T follicular helper cell (primary cell): ENCODE measurements at regions not wholly inside any gene's neighbourhood (a gene's known extent, or its start where the extent isn't known, plus 50 kb on each side); places are given as distances from the start of the nearest gene placed in this dataset.
"Not testable (repeated sequence)": the region's sequence is repeated elsewhere in the genome, so short reads cannot be mapped to it uniquely, and the experiment has no call there.

ENCODE experiments used
- DNase-seq: peaks from one replicate; pipeline ENCODE4 v3.0.0-alpha.2; 2020; ENCODE audit warnings: low read depth

DNA sequence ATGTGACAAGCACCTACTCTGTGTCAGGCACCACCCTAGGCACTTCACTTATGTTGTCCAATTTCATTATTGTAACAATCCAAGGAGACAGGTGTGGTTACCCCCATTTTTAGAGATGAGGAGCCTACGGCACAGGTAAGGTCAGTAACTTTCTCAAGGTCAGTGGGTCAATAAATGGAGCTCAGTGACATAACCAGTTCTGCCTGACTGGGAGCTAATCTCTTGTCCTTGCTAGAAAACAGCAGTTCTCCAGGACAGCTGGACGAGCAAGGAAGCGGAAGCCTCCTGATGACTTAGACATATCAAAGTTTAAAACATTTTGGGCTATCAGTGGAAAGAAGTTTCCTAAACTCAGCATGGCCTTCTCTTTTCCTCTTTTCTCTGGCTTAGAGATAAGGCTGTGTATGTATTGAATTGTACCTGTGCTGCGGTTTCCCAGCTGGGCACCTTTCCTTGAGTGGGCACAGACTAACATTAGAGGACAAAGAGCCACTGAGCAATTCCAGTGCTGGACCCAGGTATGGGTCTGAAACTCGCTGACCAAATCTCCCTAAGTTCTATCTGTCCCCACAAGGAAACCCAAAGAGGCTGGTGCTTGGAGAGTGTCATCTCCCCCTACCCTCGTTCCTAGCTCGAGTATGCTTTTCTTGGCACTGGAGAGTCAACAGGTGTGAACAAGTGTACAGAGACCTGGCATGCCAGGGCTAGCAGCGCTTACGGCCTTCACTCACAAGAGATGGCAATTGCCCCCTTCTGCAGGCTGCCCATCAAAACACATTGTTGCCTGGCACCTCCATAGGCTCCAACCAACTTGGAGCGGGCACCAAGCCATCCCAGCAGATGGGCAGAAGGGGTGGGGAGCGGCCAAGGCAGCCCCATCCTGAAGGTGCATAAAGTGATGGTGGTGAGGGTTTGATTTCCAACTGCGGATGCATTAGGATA lies 456.1 kb upstream of the PROX1 start:
- DNase-seq: no peak

DNA sequence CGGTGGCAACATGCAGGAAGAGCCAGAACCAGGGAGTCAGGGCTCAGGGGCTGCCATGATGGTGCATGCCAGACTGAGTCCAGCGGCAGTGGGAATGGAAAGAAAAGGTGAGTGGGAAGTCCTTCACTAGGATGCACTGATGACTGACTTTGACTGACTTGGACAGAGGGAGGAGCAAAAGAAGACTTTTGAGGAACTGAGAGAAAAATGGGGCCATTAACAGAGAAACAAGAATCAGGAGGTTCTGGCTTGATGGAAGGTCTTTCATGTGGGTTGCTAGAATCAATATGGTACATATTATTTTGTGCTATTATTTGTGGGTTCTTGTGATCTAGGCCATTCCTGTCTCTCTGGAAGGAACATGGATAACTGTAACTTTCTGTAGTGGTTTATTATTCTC lies 454.6 kb upstream of the PROX1 start:
- no peak for DNase-seq

DNA sequence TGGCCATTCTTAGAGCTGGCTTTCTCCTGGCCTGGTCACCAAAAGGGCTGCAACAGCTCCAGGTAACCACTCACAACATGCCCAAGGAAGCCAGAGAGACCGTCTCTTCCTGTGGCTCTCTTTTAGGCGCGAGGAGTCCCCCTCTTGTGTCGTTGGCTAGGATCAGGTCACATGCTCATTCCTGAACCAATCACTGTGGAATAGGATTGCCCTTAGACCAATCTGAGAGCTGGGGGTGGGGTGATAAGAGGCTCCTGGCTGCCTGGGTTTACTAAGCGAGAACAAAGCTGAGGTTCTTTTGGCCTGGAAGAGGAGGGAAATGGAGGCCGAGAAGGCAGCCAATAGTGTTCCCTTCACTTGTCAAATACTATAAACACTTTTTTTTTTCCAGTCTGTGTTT lies 452.1 kb upstream of the PROX1 start:
- DNase-seq: no peak

DNA sequence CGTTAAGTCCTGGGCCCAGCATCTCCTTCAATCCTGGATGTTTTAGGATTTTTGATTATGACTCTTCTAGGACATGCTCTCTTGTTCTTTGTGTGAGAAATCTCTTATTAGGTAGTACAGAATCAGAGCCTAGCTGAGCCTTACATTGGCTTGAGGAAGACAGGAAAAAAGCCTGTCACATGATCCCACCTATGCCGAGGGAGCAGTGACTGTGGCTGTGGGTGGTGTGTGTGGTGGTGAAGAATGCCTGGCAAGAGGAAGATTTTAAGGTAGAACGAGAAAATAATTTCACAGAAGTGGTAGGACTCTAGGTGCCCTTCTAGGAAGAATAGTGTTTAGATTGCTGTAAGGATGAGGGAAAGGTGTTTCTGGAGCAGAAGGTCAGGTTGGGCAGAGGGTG lies 449.5 kb upstream of the PROX1 start:
- DNase-seq: no peak

DNA sequence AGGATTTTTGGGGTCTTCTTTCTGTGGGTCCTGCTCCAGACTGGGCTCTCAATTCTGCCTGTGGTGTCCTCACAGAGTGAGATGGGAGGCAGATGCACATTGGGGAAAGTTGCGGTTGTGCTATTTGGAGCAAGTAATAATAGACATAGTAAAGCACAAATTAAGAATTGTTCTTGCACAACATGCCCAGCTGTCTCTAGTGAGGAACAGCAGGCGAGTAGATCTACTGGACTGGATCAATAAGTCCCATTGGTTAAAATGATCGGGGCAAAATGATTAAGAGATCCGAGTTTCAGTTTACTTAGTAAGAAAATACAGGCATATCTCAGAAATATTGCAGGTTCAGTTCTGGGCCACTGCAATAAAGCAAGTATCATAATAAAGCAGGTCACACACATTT lies 448.3 kb upstream of the PROX1 start:
- no peak for DNase-seq

DNA sequence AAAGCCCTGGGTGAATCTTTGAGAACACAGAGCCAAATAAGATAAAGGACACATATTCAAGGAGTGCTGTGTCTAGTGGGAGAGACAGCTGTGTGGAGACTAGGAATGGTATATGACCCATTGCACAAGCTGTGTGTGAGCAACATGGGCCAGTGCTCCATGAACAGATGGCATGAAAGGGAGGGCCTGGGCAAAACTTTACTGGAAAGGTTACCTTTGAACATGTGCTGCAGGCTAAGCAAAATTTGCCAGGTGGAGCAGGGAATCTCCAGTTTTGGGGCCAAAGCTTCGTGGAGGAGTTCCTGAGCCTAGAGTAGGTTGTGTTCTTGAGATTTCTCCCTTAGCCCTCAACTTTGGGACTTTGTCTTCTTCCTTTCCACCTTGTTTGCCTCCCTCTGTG lies 446.1 kb upstream of the PROX1 start:
- DNase-seq: no peak

DNA sequence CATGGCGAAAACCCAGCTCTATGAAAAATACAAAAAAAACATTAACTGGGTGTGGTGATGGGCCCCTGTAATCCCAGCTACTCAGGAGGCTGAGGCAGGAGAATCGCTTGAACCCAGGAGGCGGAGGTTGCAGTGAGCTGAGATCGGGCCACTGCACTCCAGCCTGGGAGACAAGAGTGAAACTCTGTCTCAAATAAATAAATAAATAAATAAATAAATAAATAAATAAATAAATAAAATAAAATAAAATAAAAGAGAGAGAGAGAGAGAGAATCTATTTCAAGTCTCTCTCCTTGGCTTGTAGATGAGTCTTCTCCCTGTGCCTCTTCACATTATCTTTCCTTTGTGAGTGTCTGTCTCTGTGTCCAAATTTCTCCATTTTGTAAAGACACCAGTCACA lies 442.6 kb upstream of the PROX1 start:
- DNase-seq: not testable (repeated sequence)

DNA sequence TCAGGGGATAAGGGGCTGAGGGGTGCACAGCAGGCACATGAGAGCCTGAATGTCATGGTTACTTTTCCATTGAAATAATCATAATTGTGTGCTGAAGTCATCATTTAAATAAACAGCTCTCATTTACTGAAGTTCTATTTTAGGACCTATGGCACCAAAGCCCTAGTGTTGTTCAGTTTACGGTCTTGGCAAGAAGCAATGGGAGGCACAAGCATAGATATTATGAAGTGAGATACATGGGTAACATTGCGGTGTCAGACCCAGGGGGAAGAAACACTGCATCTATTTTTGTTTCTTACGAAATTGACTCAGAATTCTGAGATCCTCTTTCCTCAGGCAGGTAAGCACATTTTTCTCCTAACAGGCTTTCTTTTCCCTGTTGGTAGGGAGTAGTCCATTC lies 437.8 kb upstream of the PROX1 start:
- no peak for DNase-seq

DNA sequence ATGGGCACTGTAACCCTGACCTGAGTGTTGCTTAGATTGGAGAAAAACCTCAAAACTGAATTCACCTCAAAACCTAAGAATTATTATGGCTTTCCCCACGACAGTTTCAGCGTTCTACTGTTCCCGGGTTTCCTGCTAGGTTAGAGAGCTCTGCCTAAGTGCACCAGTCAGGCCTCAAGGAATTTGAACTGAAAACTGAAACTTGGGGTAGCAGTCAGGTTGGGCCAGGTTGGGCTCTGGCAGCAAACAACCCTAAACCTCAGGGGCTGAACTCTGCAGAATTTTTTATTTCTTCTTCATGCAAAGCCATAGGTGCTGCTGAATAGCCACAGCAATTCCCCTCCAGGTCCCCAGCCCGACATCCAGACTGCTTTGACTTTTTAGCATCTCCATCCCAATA lies 437.0 kb upstream of the PROX1 start:
- no peak for DNase-seq

DNA sequence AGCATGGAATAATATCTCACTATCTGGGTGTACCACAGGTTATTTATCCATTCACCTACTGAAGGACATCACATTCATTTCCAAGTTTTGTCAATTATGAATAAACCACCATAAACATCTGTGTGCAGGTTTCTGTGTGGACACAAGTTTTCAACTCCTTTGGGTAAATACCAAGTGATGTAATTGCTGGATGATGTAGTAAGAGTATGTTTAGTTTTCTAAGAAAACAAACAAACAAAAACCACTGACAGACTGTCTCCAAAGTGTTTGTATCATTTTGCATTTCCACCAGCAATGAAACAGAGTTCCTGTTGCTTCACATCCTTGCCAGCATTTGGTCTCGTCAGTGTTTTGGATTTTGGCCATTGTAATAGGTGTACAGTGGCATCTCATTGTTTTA lies 435.7 kb upstream of the PROX1 start:
- no peak for DNase-seq

DNA sequence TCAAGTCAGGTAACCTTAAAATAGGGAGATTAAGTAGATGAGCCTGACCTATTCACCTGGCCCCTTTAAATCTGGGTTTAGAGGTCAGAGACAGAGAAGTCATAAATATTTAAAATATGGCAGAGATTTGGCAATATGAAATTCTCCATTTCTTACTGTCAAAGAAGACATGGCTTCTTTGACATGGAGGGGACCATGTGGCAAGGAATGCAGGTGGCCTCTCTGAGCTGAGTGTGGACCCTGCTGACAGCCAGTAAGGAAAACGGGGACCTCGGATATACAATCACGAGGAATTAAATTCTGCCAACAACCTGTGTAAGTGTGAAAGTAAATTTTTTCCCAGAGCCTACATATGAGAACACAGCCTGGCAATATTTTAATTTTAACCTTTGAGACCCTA lies 427.5 kb upstream of the PROX1 start:
- no peak for DNase-seq

DNA sequence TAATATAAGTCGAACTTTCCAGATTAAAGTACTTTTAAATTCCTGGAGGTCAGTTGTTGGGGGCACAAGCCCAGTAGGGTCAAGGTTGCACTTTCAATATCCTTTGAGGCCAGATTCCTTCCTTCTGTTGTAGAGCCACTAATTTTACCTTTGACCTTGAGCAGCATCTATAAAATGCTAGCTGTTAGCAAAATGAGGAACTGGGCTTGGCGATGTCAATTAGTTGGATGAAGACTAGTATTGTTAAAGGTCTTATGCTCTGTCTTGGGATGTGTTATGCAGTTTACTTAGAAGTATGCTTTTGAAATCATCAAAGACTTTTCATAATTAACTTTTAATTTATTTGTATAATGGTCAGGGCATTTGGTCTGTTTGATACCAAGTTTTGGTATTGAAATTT lies 425.9 kb upstream of the PROX1 start:
- DNase-seq: no peak

DNA sequence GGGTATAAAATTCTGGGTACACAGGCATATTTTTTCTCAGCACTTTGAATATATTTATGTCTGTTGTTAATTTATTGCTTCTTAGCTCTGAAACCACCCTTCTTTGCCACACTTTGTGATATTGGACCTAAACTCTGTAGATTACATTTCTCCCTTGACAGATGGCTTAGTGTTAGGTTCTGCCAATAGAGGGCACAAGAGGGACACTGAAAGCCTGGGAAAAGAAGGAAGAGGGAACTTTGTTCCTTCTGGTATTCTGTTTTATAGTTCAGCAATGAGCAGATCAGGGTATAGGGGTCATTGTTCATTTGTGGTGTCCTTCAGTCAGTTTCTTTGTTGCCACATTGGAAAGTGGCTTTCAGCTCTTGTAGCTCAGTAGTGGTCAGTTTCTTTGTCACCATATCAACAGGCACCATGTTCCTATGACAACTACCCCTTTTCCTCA lies 423.5 kb upstream of the PROX1 start:
- DNase-seq: no peak

DNA sequence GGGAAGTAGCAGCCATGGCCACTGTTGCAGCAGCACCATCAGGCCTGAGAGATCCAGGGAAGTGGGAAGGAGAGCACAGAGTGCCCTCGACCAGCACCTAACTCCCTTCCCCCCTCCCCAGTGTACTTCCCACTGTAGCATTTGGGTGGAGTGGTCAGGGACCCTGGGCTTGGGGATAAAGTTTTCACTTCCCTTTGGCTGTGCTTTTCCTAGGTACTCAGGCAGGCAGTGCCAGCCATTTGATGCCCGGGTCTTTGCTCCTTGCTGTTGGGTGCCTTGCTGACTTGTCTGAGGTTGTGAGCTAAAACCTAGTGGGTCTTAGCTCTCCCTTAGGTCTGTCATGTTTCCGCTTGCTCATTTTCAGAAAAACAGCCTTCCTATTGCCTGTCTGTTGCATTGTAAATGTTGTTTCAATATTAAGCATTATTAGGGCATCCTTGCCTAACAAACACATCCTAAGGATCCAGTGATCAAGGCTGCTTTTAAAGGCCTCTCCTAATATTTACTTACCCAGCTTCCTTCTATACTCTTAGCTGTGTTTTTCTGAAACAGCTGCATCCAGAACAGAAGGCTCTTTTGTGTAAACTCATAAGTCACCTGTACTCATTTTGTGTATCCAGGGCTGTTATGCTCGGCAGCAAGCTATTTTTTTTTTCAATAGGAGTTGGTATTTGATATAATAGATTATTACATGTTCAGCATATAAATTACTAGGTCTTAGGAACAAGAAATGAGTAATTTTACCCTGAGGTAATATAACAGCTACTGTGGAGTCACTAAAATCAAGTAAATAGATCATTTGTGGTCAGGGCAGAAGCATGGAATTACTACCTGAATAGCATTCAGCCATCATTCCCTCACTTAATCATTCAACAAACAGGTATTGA lies 418.6 kb upstream of the PROX1 start:
- DNase-seq: no peak

DNA sequence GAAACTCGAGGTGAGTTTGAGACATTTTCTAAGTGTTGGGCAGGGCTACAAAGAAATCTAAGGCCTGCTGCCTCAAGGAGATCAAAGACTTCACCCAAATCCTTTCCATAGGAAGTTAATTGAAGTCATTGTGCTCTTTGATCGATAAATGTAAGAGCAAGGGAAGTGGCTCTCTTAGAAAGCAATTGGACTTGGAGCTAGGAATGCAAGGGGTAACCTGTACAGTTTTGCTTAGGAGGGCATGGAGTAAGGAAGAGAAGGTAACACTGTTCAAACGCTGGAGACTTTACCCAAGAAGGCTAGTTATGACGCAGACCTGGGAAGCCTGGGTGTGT lies 418.0 kb upstream of the PROX1 start:
- no peak for DNase-seq

DNA sequence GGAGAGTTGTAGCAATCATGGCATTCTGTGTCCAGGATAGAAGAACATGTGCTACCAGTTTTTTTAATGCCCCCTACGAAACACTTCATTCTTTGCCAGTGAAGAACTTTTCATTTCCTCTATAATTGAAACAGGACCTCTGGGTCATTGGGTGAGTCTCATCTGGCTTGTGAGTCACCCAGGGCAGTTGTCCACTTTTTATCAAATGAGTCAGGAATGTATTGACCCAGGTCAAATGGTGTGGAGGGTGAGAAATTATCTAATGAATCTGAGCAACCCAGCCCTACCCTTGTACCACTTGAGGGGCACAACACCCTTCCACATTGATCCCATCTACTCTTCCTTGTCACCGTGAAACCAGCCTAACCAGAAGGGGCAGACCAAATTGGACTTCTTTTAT lies 417.3 kb upstream of the PROX1 start:
- no peak for DNase-seq

DNA sequence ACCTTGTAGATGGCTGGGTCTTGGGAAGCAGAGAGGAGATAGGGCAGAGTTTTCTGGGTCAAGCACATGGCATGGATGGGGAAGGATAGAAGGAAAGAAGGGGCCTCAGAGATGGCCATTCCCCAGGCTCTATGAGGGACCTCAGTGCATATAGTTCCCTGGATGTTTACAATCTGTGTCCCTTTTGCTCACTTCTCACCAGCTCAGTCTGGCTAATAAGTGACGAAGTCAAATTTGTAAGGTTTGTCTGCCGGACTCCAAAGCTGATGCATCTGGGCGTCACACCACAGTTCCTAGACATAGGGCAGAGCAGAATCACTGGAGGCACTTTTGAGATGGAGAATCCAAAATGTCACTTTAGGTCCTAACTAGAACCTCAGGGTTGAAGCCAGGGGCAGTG lies 416.4 kb upstream of the PROX1 start:
- no peak for DNase-seq

DNA sequence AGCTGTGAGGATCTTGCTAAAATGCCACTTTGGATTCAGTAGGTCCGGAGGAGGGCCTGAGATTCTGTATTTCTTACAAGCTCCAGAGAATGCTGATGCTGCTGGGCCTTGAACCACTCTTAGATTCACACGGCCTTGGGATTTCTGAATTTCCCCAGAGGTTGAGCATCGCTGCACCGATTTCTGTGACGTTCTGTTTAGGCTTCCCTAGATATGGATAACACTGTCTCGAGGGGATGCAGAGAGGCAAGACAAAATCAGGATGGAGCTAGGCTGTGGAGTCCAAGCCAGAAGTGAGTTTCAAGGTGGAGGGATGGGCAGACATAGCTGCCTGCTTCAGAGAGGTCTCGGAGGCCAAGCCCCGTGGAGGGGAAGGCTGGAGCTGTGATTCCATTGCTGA lies 415.9 kb upstream of the PROX1 start:
- DNase-seq: no peak

DNA sequence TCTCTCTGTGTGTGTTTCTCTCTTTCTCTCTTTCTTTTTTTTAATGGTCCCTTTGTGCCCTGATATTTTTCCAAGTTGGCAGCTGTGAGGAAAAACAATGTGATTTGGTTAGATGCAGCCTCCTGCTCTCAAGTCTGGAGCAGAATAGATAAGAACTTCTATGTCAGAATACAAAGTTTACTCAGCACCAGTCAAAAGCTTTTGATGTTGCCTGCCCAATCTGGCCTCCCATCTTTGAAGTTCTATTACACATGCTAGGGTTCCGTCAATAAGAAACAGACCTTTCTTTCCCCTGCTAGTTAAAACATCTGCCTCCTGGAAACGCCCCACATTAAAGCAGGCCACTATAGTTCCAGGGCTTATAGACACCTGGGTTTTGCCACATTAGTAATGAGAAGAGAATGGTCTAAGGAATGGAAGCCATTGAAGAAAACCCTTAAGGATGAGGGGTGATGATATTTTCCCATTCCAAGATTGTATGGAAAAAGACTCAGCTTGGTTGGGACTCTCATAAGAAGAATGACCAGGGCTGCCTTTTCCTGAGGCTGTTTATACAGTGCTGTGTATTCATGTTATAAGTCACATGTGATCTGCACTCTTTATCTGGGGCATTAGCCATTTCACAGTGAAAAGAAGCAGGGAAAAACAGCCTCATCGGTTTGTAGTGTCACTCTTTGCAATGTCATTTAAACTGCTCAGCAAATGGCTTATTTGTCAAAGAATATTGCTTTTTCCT lies 414.7 kb upstream of the PROX1 start:
- no peak for DNase-seq

DNA sequence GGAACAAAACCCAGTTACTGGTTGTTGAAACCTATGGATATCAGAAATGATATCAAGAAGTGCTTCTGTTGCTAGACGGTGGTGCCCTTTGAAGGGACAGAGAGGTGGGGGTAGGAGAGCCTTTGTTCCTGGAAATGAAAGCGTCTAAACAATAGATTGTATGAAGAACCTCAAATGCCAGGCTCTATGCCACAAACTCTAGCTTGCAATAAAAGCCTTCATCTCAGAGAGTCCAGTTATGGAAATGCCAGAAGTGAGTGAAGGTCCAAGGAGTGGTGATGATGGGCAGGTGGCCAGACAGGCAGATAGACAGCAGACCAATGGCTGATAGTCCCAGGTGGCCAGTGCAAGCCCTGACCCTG lies 414.1 kb upstream of the PROX1 start:
- no peak for DNase-seq

DNA sequence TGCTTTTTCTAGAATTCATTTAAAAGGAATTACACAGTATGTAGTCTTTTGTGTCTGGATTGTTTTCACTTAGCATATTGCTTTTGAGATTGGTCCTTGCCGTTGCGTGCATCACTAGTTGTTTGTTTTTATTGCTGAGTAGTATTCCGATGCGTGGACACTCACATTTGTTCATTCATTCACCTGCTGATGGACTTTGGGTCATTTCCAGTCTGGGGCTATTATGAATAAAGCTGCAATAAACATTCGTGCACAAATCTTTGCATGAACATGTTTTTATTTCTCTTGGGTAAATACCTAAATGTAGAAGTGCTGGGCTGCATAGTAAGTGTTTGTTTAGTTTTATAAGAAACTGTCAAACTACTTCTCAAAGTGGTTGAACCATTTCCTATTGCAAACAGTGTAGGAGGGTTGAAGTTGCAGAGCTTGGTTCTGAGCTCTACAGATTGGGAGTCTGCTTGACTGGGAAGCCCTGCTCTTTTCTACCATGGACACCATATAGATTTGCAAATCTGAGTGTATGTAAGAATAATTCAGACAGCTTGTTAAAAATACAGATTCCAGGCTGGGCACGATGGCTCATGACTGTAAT lies 404.7 kb upstream of the PROX1 start:
- DNase-seq: no peak

DNA sequence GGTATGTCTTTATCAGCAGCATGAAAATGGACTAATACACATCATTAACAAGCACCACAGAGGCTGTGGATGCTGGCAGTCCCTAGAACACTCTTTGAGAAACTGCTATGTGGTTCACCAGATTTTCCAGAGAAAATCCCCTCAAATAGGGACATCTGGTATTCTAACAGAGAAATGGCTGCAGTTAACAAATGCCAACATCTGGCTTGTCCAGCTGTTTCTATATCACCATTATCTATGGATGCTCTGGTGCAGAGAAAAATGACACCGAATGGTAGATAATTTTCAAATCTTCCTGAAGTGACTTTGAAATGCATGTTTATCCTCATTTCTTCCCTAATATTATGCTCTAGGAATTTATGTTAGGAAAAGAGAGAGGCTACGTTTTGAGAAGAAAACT lies 403.5 kb upstream of the PROX1 start:
- no peak for DNase-seq
